ENCODE measurements at regions not wholly inside any gene's neighbourhood (a gene's known extent, or its start where the extent isn't known, plus 50 kb on each side); places are given as distances from the start of the nearest gene placed in this dataset.

- in situ Hi-C loops (cut with MboI): no loop called here
- WGBS (ENCODE audit: insufficient coverage, low coverage, missing lambda C conversion rate): 0% methylated on average over 5 of the region's 5 CpGs
- FAIRE-seq (no peak), DNase-seq (ENCODE audit: extremely low read depth in 1 of 4, low spot score in 3 of 4) (no peak), ATAC-seq (no peak)
- Histone ChIP-seq H3K4me3 (no peak overlapping the region), H3K27me3 (ENCODE audit: control insufficient read depth in 2 of 2, insufficient read depth in 2 of 2, low read length in 2 of 2) (no peaks in the 10 kb centered on the region; a peak in 1 of 5 replicates), H3K36me3 (ENCODE audit: control insufficient read depth, insufficient read depth, low read length) (no peaks in the 10 kb centered on the region), H3K9ac (ENCODE audit: insufficient read depth in 1 of 2, low read depth in 2 of 2, low read length in 2 of 2) (no peak overlapping the region), H2AFZ (ENCODE audit: low read depth, low read length) (no peak overlapping the region), H3K79me2 (ENCODE audit: control insufficient read depth, insufficient read depth, low read length) (no peaks in the 10 kb centered on the region), H3K4me1 (replicated peaks in 1 of 2; ENCODE audit: control insufficient read depth in 2 of 2, insufficient read depth in 2 of 2, low read length in 2 of 2) (no peaks in the 10 kb centered on the region), H3K9me3 (replicated peaks; ENCODE audit: control insufficient read depth, insufficient read depth, low read depth, low read length) (no peaks in the 10 kb centered on the region), H4K20me1 (replicated peaks; ENCODE audit: control insufficient read depth, insufficient read depth, low read length) (no peaks in the 10 kb centered on the region), H3K4me2 (ENCODE audit: insufficient read depth, low read length) (no peak overlapping the region), H3K9me1 (ENCODE audit: control insufficient read depth, insufficient read depth, low read length) (no peaks in the 10 kb centered on the region), H3K27ac (ENCODE audit: extremely low read depth, low read depth, low read length) (no peak overlapping the region)
- intact Hi-C loops (cut with micrococcal nuclease): no loop called here
- BruUV-seq (replicated peaks): no TSS peak
- POLR2A ChIA-PET: no interaction called here
- no peak for TF ChIP-seq HDAC6 (IDR thresholded peaks at IDR 0.05; ENCODE audit: low read depth, low read length)
- no peak for TF ChIP-seq MXD1 (CRISPR knock-in tag; IDR thresholded peaks at IDR 0.05; ENCODE audit: borderline replicate concordance, poor library complexity, severe bottlenecking)
- TF ChIP-seq NR0B1 (IDR thresholded peaks at IDR 0.05; ENCODE audit: partially characterized antibody): no peak
- no peak for TF ChIP-seq POLR2G (IDR thresholded peaks at IDR 0.05; ENCODE audit: low read depth, low read length)
- no peak for TF ChIP-seq HLTF (IDR thresholded peaks at IDR 0.05)
- no peak for TF ChIP-seq ZBTB17 (CRISPR knock-in tag; IDR thresholded peaks at IDR 0.05)
- TF ChIP-seq NUFIP1 (IDR thresholded peaks at IDR 0.05; ENCODE audit: partially characterized antibody): no peak
- TF ChIP-seq HMGXB4 (CRISPR knock-in tag; IDR thresholded peaks at IDR 0.05): no peak
- TF ChIP-seq HDAC8 (tag; IDR thresholded peaks at IDR 0.05): no peak
- TF ChIP-seq MYNN (IDR thresholded peaks at IDR 0.05): no peak
- no peak for TF ChIP-seq MYNN (CRISPR knock-in tag; IDR thresholded peaks at IDR 0.05)
- no peak for TF ChIP-seq POLR3G (IDR thresholded peaks at IDR 0.05; ENCODE audit: extremely low read depth, insufficient read length, insufficient replicate concordance)
- CTCF ChIA-PET (ENCODE audit: low intra/inter-chr PET ratio): no interaction called here
Measured at GRCh38 chr2:129469389-129469788, 510.1 kb upstream of the RAB6C start.
